ENCODE measurements at regions not wholly inside any gene's neighbourhood (a gene's known extent, or its start where the extent isn't known, plus 50 kb on each side); places are given as distances from the start of the nearest gene placed in this dataset.

DNA sequence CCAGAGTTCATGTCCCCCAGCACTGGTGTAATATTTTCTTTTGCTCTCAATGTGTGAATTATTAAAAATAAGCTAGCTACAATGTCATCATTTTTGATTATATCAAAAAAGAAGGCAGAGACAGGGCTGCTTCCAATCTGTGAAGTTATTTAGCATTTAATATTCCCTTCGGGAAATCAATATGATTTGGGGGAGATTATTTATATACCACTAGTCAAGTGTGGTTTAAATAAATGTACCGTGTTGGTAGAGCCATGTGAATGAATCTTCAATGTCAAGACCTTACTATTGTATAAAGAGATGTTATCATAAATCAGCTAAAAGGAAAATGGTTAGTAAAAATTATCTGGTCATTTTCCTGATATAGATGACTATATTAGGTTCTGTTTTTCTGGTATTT is 87.4 kb upstream of the MID1 start:
- no peak for TF ChIP-seq CTCF (conservative IDR thresholded peaks at IDR 0.05; ENCODE audit: low read length)
- no peak for TF ChIP-seq EZH2phosphoT487 (IDR thresholded peaks at IDR 0.05; ENCODE audit: borderline replicate concordance)
